ENCODE measurements at regions not wholly inside any gene's neighbourhood (a gene's known extent, or its start where the extent isn't known, plus 50 kb on each side); places are given as distances from the start of the nearest gene placed in this dataset.

- TF ChIP-seq ZFX (IDR thresholded peaks at IDR 0.05; ENCODE audit: borderline replicate concordance) (no peak), CTCF (IDR thresholded peaks at IDR 0.05) (no peak)
Observed at GRCh38 chr3:31295150-31295765, 237.5 kb upstream of the STT3B start.
